ENCODE measurements at regions not wholly inside any gene's neighbourhood (a gene's known extent, or its start where the extent isn't known, plus 50 kb on each side); places are given as distances from the start of the nearest gene placed in this dataset.
A peak's percentile ranks its signal among the peaks of the same experiment; 100 is the strongest.

GRCh38 chr4:176383273-176384077, 63.7 kb downstream of the SPCS3 start:
- peak; percentile 32 for DNase-seq (ENCODE audit: low spot score)

- DNase-seq (ENCODE audit: low spot score): no peak
Observed at GRCh38 chr4:176385601-176386000, 65.8 kb downstream of the SPCS3 start.

- no peak for DNase-seq (ENCODE audit: low spot score)
Observed at GRCh38 chr4:176387571-176387970, 67.8 kb downstream of the SPCS3 start.

- DNase-seq (ENCODE audit: low spot score): no peak
Observed at GRCh38 chr4:176393306-176394013, 73.7 kb downstream of the SPCS3 start.

GRCh38 chr4:176400816-176401461, 81.2 kb downstream of the SPCS3 start:
- DNase-seq (ENCODE audit: low spot score): no peak

- no peak for DNase-seq (ENCODE audit: low spot score)
Observed at GRCh38 chr4:176404621-176405020, 84.9 kb downstream of the SPCS3 start.

GRCh38 chr4:176406297-176406696, 86.5 kb downstream of the SPCS3 start:
- DNase-seq (ENCODE audit: low spot score): no peak

GRCh38 chr4:176406736-176407135, 87.0 kb downstream of the SPCS3 start:
- no peak for DNase-seq (ENCODE audit: low spot score)

GRCh38 chr4:176409627-176410026, 89.9 kb downstream of the SPCS3 start:
- no peak for DNase-seq (ENCODE audit: low spot score)

- DNase-seq (ENCODE audit: low spot score): no peak
Observed at GRCh38 chr4:176413171-176413570, 93.4 kb downstream of the SPCS3 start.

- no peak for DNase-seq (ENCODE audit: low spot score)
Observed at GRCh38 chr4:176422001-176422400, 102.2 kb downstream of the SPCS3 start.

- no peak for DNase-seq (ENCODE audit: low spot score)
Observed at GRCh38 chr4:176422511-176422910, 102.7 kb downstream of the SPCS3 start.

GRCh38 chr4:176425035-176425434, 105.3 kb downstream of the SPCS3 start:
- DNase-seq (ENCODE audit: low spot score): no peak

- DNase-seq (ENCODE audit: low spot score): no peak
Observed at GRCh38 chr4:176432811-176433540, 113.2 kb downstream of the SPCS3 start.

GRCh38 chr4:176433983-176434382, 114.2 kb downstream of the SPCS3 start:
- no peak for DNase-seq (ENCODE audit: low spot score)

- no peak for DNase-seq (ENCODE audit: low spot score)
Observed at GRCh38 chr4:176435901-176436292, 116.1 kb downstream of the SPCS3 start.

- no peak for DNase-seq (ENCODE audit: low spot score)
Observed at GRCh38 chr4:176436293-176436973, 116.7 kb downstream of the SPCS3 start.

- no peak for DNase-seq (ENCODE audit: low spot score)
Observed at GRCh38 chr4:176437756-176438155, 118.0 kb downstream of the SPCS3 start.

- DNase-seq (ENCODE audit: low spot score): no peak
Observed at GRCh38 chr4:176438401-176438800, 118.6 kb downstream of the SPCS3 start.

GRCh38 chr4:176439611-176440010, 119.8 kb downstream of the SPCS3 start:
- DNase-seq (ENCODE audit: low spot score): no peak

- no peak for DNase-seq (ENCODE audit: low spot score)
Observed at GRCh38 chr4:176440698-176441097, 120.9 kb downstream of the SPCS3 start.
